ENCODE measurements at regions not wholly inside any gene's neighbourhood (a gene's known extent, or its start where the extent isn't known, plus 50 kb on each side); places are given as distances from the start of the nearest gene placed in this dataset.

DNA sequence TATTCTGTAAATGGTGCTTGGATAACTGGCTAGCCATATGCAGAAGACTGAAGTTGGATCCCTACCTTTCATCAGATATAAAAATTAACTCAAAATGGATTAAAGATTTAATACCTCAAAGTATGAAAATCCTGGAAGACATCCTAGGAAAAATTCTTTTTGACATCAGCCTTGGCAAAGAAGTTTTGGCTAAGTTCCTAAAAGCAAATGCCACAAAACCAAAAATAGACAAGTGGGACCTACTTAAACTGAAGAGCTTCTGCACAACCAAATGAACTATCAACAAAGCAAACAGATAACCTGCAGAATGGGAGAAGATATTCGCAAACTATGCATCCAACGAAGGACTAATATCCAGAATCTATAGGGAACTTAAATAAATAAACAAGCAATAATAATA, 60.3 kb upstream of the RIPPLY2 start:
- H3K4me3 Mint-ChIP-seq: no peak overlapping the region
- no peaks in the 10 kb centered on the region for H3K36me3 Mint-ChIP-seq (ENCODE audit: low read depth)
- H3K27ac Mint-ChIP-seq: no peak overlapping the region
- H3K4me1 Mint-ChIP-seq: no peaks in the 10 kb centered on the region
- TF ChIP-seq, protein P1, sequence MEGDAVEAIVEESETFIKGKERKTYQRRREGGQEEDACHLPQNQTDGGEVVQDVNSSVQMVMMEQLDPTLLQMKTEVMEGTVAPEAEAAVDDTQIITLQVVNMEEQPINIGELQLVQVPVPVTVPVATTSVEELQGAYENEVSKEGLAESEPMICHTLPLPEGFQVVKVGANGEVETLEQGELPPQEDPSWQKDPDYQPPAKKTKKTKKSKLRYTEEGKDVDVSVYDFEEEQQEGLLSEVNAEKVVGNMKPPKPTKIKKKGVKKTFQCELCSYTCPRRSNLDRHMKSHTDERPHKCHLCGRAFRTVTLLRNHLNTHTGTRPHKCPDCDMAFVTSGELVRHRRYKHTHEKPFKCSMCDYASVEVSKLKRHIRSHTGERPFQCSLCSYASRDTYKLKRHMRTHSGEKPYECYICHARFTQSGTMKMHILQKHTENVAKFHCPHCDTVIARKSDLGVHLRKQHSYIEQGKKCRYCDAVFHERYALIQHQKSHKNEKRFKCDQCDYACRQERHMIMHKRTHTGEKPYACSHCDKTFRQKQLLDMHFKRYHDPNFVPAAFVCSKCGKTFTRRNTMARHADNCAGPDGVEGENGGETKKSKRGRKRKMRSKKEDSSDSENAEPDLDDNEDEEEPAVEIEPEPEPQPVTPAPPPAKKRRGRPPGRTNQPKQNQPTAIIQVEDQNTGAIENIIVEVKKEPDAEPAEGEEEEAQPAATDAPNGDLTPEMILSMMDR (IDR thresholded peaks at IDR 0.05): no peak
- H3K9me3 Mint-ChIP-seq: no peaks in the 10 kb centered on the region
- DNase-seq: no peak
- no peaks in the 10 kb centered on the region for H3K27me3 Mint-ChIP-seq (ENCODE audit: low read depth, poor library complexity)

DNA sequence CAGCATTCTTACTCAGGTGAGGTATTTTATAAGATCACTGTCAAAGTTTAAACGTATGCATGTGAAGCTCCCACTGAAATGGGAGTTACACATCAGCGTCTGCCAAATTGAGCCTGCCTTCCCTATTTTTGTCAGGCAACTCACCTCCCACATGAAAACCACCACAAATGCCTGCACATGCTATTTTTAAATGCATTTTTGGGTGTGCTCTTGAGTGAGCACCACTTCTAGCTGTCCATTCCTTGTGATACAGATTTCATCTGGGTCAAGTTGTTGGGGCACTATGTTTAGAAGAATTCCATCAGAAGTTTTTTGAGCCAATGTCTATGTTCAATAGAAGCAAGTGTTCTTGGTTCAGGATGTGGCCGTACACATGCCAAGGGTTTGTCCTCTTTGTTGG, 71.7 kb upstream of the RIPPLY2 start:
- TF ChIP-seq, protein P1 (IDR thresholded peaks at IDR 0.05): no peak
- Mint-ChIP-seq H3K4me3 (no peak overlapping the region), H3K27ac (no peak overlapping the region), H3K9me3 (no peaks in the 10 kb centered on the region), H3K4me1 (no peaks in the 10 kb centered on the region), H3K27me3 (ENCODE audit: low read depth, poor library complexity) (peaks cover 10% of the 10 kb centered on the region), H3K36me3 (ENCODE audit: low read depth) (no peaks in the 10 kb centered on the region)
- no peak for DNase-seq

DNA sequence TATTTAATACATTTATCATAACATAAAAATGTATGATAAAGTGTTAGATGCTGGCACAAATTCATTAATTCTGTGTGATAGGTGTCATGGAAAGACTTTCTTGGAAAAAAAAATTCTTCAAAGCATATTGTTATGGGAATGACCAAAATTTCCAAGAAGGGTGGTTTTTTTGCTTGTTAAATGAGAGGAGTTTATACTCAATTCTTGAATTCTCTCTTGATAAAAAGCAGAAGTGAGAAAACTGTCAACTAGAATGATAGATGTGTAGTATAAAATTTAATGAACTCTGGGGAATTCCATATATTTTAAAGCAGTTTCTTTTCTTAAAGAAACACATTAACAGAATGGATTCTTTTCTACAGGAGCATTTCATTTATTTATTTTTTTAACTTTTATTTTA, 62.0 kb upstream of the SNAP91 start:
- no peak for DNase-seq
- Mint-ChIP-seq H3K27me3 (ENCODE audit: low read depth, poor library complexity) (peaks cover 7% of the 10 kb centered on the region), H3K27ac (no peak overlapping the region), H3K9me3 (peaks cover 26% of the 10 kb centered on the region), H3K4me3 (no peak overlapping the region), H3K4me1 (peaks cover 16% of the 10 kb centered on the region), H3K36me3 (ENCODE audit: low read depth) (no peaks in the 10 kb centered on the region)
- TF ChIP-seq, protein P1 (IDR thresholded peaks at IDR 0.05): no peak

DNA sequence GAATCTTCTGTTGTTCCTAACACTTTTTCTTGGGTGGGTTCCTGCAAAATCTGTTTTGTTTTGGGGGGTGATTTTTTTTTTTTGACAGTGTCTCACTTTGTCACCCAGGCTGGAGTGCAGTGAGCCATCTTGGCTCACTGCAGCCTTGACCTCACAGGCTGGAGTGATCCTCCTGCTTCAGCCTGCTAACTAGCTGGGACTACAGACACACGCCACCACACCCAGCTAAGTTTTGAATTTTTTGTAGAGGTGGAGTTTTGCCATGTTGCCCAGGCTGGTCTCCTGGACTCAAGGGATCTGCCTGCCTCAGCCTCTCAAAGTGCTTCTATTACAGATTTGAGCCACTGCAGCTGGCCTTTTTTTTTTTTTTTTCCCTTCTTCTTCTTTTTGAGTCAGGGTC, 60.5 kb upstream of the SNAP91 start:
- H3K27ac Mint-ChIP-seq: no peak overlapping the region
- no peak overlapping the region for H3K4me3 Mint-ChIP-seq
- H3K9me3 Mint-ChIP-seq: peaks cover 22% of the 10 kb centered on the region
- no peaks in the 10 kb centered on the region for H3K36me3 Mint-ChIP-seq (ENCODE audit: low read depth)
- TF ChIP-seq, protein P1 (IDR thresholded peaks at IDR 0.05): no peak
- H3K27me3 Mint-ChIP-seq (ENCODE audit: low read depth, poor library complexity): peaks cover 7% of the 10 kb centered on the region
- DNase-seq: no peak
- peaks cover 26% of the 10 kb centered on the region for H3K4me1 Mint-ChIP-seq

DNA sequence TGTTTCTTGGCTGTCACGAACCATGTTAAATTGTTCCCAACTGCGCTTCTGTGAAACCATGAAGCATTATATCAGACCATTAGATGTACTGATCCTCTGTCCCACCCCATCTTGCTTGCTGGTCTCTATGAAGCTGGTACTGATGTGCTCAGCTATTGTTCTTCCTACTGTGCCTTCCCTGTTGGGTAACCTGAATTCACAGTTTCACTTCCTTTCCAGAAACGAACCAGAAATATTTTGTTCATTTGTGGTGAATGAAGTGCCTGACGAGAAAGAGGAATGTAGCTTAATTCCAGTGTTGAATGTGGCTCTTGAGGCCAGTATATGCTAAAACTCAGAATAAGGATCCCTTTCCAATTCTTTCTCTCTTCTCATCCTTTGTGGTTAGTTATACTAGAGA, 58.1 kb upstream of the SNAP91 start:
- peak overlapping the region; percentile 3 for H3K27ac Mint-ChIP-seq
- no peaks in the 10 kb centered on the region for H3K36me3 Mint-ChIP-seq (ENCODE audit: low read depth)
- H3K4me3 Mint-ChIP-seq: no peak overlapping the region
- peaks cover 7% of the 10 kb centered on the region for H3K27me3 Mint-ChIP-seq (ENCODE audit: low read depth, poor library complexity)
- peaks cover 26% of the 10 kb centered on the region for H3K4me1 Mint-ChIP-seq
- TF ChIP-seq, protein P1 (IDR thresholded peaks at IDR 0.05): no peak
- DNase-seq: no peak
- H3K9me3 Mint-ChIP-seq: peaks cover 6% of the 10 kb centered on the region
